Sigmoid colon (tissue), 4 donors: ENCODE measurements at regions not wholly inside any gene's neighbourhood (a gene's known extent, or its start where the extent isn't known, plus 50 kb on each side); places are given as distances from the start of the nearest gene placed in this dataset.

ENCODE experiments used
- EP300 ChIP-seq, 4 donors: sonication (generic); formaldehyde crosslinking; IDR thresholded peaks; one replicate each; pipeline ENCODE4 v1.6.1; 2017; ENCODE audit warnings: antibody characterized with exemption in 4 of 4
- POLR2A ChIP-seq, 2 donors: fragments of 450-650 bp; IDR thresholded peaks; one replicate each; pipeline ENCODE4 v1.6.1; 2016; ENCODE audit warnings: antibody characterized with exemption in 2 of 2, mild to moderate bottlenecking in 2 of 2, moderate library complexity in 2 of 2
- POLR2AphosphoS5 ChIP-seq, 4 donors: sonication (generic); formaldehyde crosslinking; IDR thresholded peaks; one replicate each; pipeline ENCODE4 v1.6.1; 2017; ENCODE audit warnings: antibody characterized with exemption in 4 of 4
- TF ChIP-seq, protein P1 (sequence below), 4 experiments: fragments of 450-650 bp in 3 of 4; fragments of 200-600 bp in 1 of 4; IDR thresholded peaks; one replicate each; pipeline ENCODE4 v1.5.1; 2016 to 2019; ENCODE audit warnings: antibody characterized with exemption in 4 of 4, mild to moderate bottlenecking in 3 of 4, moderate library complexity in 2 of 4

- TF ChIP-seq, protein P1, sequence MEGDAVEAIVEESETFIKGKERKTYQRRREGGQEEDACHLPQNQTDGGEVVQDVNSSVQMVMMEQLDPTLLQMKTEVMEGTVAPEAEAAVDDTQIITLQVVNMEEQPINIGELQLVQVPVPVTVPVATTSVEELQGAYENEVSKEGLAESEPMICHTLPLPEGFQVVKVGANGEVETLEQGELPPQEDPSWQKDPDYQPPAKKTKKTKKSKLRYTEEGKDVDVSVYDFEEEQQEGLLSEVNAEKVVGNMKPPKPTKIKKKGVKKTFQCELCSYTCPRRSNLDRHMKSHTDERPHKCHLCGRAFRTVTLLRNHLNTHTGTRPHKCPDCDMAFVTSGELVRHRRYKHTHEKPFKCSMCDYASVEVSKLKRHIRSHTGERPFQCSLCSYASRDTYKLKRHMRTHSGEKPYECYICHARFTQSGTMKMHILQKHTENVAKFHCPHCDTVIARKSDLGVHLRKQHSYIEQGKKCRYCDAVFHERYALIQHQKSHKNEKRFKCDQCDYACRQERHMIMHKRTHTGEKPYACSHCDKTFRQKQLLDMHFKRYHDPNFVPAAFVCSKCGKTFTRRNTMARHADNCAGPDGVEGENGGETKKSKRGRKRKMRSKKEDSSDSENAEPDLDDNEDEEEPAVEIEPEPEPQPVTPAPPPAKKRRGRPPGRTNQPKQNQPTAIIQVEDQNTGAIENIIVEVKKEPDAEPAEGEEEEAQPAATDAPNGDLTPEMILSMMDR (IDR thresholded peaks at IDR 0.05) = no peak
- TF ChIP-seq EP300 (IDR thresholded peaks at IDR 0.05) (no peak), POLR2A (IDR thresholded peaks at IDR 0.05) (no peak), POLR2AphosphoS5 (IDR thresholded peaks at IDR 0.05) (no peak)
Observed at GRCh38 chr11:39221550-39222138, 2237.8 kb downstream of the LRRC4C start.
